ENCODE measurements at regions not wholly inside any gene's neighbourhood (a gene's known extent, or its start where the extent isn't known, plus 50 kb on each side); places are given as distances from the start of the nearest gene placed in this dataset.

- Histone ChIP-seq H2AFZ (ENCODE audit: low read depth, low read length) (no peak overlapping the region), H3K79me2 (ENCODE audit: control insufficient read depth, insufficient read depth, low read length) (no peaks in the 10 kb centered on the region), H3K4me3 (replicated peaks in 1 of 3; ENCODE audit: insufficient read depth in 1 of 3, low read depth in 1 of 3, low read length in 3 of 3) (no peak overlapping the region), H4K20me1 (replicated peaks; ENCODE audit: control insufficient read depth, extremely low read depth, insufficient read depth, low read length) (no peaks in the 10 kb centered on the region), H3K27ac (ENCODE audit: insufficient read depth, low read depth, low read length) (no peak overlapping the region), H3K4me2 (ENCODE audit: insufficient read depth, low read length) (no peak overlapping the region), H3K9me3 (replicated peaks; ENCODE audit: control insufficient read depth, insufficient read depth, low read length) (peaks cover 3% of the 10 kb centered on the region), H3K4me1 (ENCODE audit: control insufficient read depth, extremely low read depth, insufficient read depth, low read length) (no peaks in the 10 kb centered on the region), H3K36me3 (ENCODE audit: control insufficient read depth in 2 of 2, extremely low read depth in 1 of 2, insufficient read depth in 2 of 2, low read length in 2 of 2) (no peaks in the 10 kb centered on the region), H3K9me1 (replicated peaks; ENCODE audit: control insufficient read depth, extremely low read depth, insufficient read depth, low read length) (no peaks in the 10 kb centered on the region), H3K27me3 (ENCODE audit: control insufficient read depth in 2 of 2, insufficient read depth in 2 of 2, low read length in 2 of 2) (no peaks in the 10 kb centered on the region), H3K9ac (replicated peaks; ENCODE audit: extremely low read depth, insufficient read depth, low read length) (no peak overlapping the region)
- BruUV-seq (replicated peaks), result no TSS peak
- intact Hi-C loops (cut with micrococcal nuclease), result no loop called here
- CTCF ChIA-PET, result no interaction called here
- TF ChIP-seq, protein P1, sequence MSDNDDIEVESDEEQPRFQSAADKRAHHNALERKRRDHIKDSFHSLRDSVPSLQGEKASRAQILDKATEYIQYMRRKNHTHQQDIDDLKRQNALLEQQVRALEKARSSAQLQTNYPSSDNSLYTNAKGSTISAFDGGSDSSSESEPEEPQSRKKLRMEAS (IDR thresholded peaks at IDR 0.05; ENCODE audit: insufficient read depth, insufficient read length), result no peak
- no peak for TF ChIP-seq MYC (IDR thresholded peaks at IDR 0.05; ENCODE audit: low read depth, low read length)
- no peak for TF ChIP-seq POLR2AphosphoS5 (IDR thresholded peaks at IDR 0.05; ENCODE audit: insufficient read depth, low read depth, low read length)
- no peak for TF ChIP-seq POLR2A (IDR thresholded peaks at IDR 0.05; ENCODE audit: low read depth, low read length)
- no peak for TF ChIP-seq EZH2 (IDR thresholded peaks at IDR 0.05; ENCODE audit: borderline replicate concordance, low read depth, low read length, severe bottlenecking)
- TF ChIP-seq GATA2 (IDR thresholded peaks at IDR 0.05; ENCODE audit: insufficient read depth, insufficient read length, low read depth, low read length), result no peak
- no peak for TF ChIP-seq FOS (IDR thresholded peaks at IDR 0.05; ENCODE audit: borderline replicate concordance, insufficient read depth, low read length)
- TF ChIP-seq CTCF (IDR thresholded peaks at IDR 0.05; ENCODE audit: extremely low read depth in 1 of 2, insufficient read depth in 1 of 2, low read depth in 1 of 2, low read length in 2 of 2), result no peak
- no peak for TF ChIP-seq JUN (IDR thresholded peaks at IDR 0.05; ENCODE audit: borderline replicate concordance, insufficient read depth, insufficient read length, low read depth)
- FAIRE-seq, result no peak
- no peak for DNase-seq (ENCODE audit: low read depth, low spot score)
- dilution Hi-C loops (cut with MboI; ENCODE audit: extremely low pct_ligation_motif_present, low sequenced_read_pairs), result no loop called here
- POLR2A ChIA-PET, result no interaction called here
These were observed 472.8 kb downstream of the TOX3 start for GRCh38 chr16:52074133-52074532.

Data from endothelial cell of umbilical vein (primary cell).